IMR-90 (cell line): ENCODE measurements at regions not wholly inside any gene's neighbourhood (a gene's known extent, or its start where the extent isn't known, plus 50 kb on each side); places are given as distances from the start of the nearest gene placed in this dataset.

ENCODE experiments used
- BHLHE40 ChIP-seq: fragments of 150-350 bp; IDR thresholded peaks from 2 replicates; pipeline ENCODE4 v1.6.1; 2016; ENCODE audit warnings: mild to moderate bottlenecking, low read depth, low read length
- CEBPB ChIP-seq: IDR thresholded peaks from 2 replicates; pipeline ENCODE4 v1.6.1; 2012; ENCODE audit warnings: low read depth, low read length, improper control_type of control experiment
- CHD1 ChIP-seq: IDR thresholded peaks from 2 replicates; pipeline ENCODE4 v1.6.1; 2012; ENCODE audit warnings: low read depth, low read length, improper control_type of control experiment
- FOS ChIP-seq: fragments of 150-350 bp; IDR thresholded peaks from 2 replicates; pipeline ENCODE4 v1.6.1; 2016; ENCODE audit warnings: low read depth, low read length
- MAFK ChIP-seq: IDR thresholded peaks from 2 replicates; pipeline ENCODE4 v1.6.1; 2012; ENCODE audit warnings: low read depth, low read length, improper control_type of control experiment
- MAZ ChIP-seq: IDR thresholded peaks from 2 replicates; pipeline ENCODE4 v1.6.1; 2012; ENCODE audit warnings: low read depth, mild to moderate bottlenecking, low read length, improper control_type of control experiment, moderate library complexity, borderline replicate concordance
- MXI1 ChIP-seq: IDR thresholded peaks from 2 replicates; pipeline ENCODE4 v1.6.1; 2012; ENCODE audit warnings: low read depth, mild to moderate bottlenecking, low read length, moderate library complexity, borderline replicate concordance
- NFE2L2 ChIP-seq: fragments of 150-350 bp; IDR thresholded peaks from 2 replicates; pipeline ENCODE4 v1.6.1; 2016; ENCODE audit warnings: low read depth, mild to moderate bottlenecking, low read length
- POLR2A ChIP-seq: IDR thresholded peaks from 2 replicates; pipeline ENCODE4 v1.6.1; 2012; ENCODE audit warnings: mild to moderate bottlenecking, low read depth, low read length
- RAD21 ChIP-seq: IDR thresholded peaks from 2 replicates; pipeline ENCODE4 v1.6.1; 2012; ENCODE audit warnings: low read length, improper control_type of control experiment
- RCOR1 ChIP-seq: IDR thresholded peaks from 2 replicates; pipeline ENCODE4 v1.6.1; 2012; ENCODE audit warnings: mild to moderate bottlenecking, low read length, improper control_type of control experiment; ENCODE audit not compliant: insufficient replicate concordance
- RFX5 ChIP-seq: IDR thresholded peaks from 2 replicates; pipeline ENCODE4 v1.8.0; 2012; ENCODE audit warnings: low read depth, mild to moderate bottlenecking, low read length, moderate library complexity
- TF ChIP-seq, protein P1 (sequence below): conservative IDR thresholded peaks from 2 replicates; pipeline ENCODE4 v1.5.1; 2012; ENCODE audit warnings: mild to moderate bottlenecking, low read depth, low read length, improper control_type of control experiment
- TF ChIP-seq, protein P2 (sequence below): fragments of 150-350 bp; IDR thresholded peaks from 2 replicates; pipeline ENCODE4 v1.6.1; 2017; ENCODE audit warnings: mild to moderate bottlenecking, antibody characterized with exemption, low read length, low read depth

DNA sequence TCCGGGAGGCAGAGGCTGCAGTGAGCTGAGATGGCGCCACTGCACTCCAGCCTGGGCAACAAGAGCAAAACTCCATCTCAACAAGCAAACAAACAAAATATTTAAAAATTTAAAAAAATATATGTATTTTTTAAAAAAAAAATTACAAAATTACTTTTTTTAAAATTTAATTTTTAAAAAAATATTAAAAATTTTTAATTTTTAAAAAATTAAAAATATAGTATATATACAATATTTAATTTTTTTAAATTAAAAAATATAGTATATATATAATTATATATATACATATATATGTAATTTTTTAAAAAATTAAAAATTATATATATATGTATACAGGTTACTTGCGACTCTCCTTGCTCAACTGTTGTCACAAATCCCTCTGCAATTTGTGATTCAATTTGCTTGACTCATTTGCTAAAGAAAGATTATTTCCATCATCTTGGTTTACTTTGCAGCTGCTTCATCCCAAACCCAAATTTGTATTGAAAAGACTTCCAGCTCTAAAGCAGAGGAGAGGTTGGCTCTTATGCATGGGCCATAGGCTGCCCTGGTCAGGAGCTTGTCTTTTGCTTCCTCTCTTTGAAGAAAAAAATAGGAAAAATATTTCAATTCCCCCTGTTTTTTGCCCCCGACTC, 247.4 kb upstream of the IRX3 start:
- TF ChIP-seq POLR2A (no peak), CEBPB (no peak), RFX5 (no peak), MXI1 (no peak), RAD21 (no peak), FOS (no peak), NFE2L2 (no peak), MAZ (no peak), BHLHE40 (no peak), MAFK (no peak), RCOR1 (no peak), CHD1 (no peak)
- TF ChIP-seq, protein P1, sequence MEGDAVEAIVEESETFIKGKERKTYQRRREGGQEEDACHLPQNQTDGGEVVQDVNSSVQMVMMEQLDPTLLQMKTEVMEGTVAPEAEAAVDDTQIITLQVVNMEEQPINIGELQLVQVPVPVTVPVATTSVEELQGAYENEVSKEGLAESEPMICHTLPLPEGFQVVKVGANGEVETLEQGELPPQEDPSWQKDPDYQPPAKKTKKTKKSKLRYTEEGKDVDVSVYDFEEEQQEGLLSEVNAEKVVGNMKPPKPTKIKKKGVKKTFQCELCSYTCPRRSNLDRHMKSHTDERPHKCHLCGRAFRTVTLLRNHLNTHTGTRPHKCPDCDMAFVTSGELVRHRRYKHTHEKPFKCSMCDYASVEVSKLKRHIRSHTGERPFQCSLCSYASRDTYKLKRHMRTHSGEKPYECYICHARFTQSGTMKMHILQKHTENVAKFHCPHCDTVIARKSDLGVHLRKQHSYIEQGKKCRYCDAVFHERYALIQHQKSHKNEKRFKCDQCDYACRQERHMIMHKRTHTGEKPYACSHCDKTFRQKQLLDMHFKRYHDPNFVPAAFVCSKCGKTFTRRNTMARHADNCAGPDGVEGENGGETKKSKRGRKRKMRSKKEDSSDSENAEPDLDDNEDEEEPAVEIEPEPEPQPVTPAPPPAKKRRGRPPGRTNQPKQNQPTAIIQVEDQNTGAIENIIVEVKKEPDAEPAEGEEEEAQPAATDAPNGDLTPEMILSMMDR: no peak
- TF ChIP-seq, protein P2, sequence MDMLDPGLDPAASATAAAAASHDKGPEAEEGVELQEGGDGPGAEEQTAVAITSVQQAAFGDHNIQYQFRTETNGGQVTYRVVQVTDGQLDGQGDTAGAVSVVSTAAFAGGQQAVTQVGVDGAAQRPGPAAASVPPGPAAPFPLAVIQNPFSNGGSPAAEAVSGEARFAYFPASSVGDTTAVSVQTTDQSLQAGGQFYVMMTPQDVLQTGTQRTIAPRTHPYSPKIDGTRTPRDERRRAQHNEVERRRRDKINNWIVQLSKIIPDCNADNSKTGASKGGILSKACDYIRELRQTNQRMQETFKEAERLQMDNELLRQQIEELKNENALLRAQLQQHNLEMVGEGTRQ: no peak
